A673 (cell line): ENCODE measurements at regions not wholly inside any gene's neighbourhood (a gene's known extent, or its start where the extent isn't known, plus 50 kb on each side); places are given as distances from the start of the nearest gene placed in this dataset.

Experiments used
- CTCF ChIP-seq: fragments of 300-800, 200-600 bp; sonication (generic); conservative IDR thresholded peaks from 2 replicates; pipeline ENCODE4 v1.5.1; 2017; ENCODE audit warnings: low read depth, mild to moderate bottlenecking, antibody characterized with exemption, low read length, moderate library complexity, mixed read lengths
- EZH2 ChIP-seq: fragments of 200-600 bp; sonication (generic); IDR thresholded peaks from 2 replicates; pipeline ENCODE4 v1.6.1; 2017; ENCODE audit warnings: borderline replicate concordance, low read depth, mild to moderate bottlenecking, mixed read lengths, antibody characterized with exemption, low read length; ENCODE audit not compliant: poor library complexity, severe bottlenecking

- TF ChIP-seq CTCF (no peak), EZH2 (no peak)
Measured at GRCh38 chr12:24396224-24396623, 446.8 kb upstream of the SOX5 start.
